ENCODE measurements at regions not wholly inside any gene's neighbourhood (a gene's known extent, or its start where the extent isn't known, plus 50 kb on each side); places are given as distances from the start of the nearest gene placed in this dataset.

GRCh38 chr20:11844691-11845090 lies 73.0 kb upstream of the BTBD3 start:
- no peak overlapping the region for H3K4me3 ChIP-seq (ENCODE audit: low read length in 2 of 2)
- no peak for DNase-seq (ENCODE audit: low read depth in 6 of 9, low spot score in 9 of 9)

GRCh38 chr20:11845340-11845739 lies 72.4 kb upstream of the BTBD3 start:
- H3K4me3 ChIP-seq (ENCODE audit: low read length in 2 of 2) = no peak overlapping the region
- H3K27ac ChIP-seq (ENCODE audit: low read depth in 1 of 2, low read length in 1 of 2) = no peak overlapping the region
- H3K36me3 ChIP-seq (ENCODE audit: control insufficient read depth in 2 of 2, insufficient read depth in 2 of 2, low read length in 1 of 2) = no peaks in the 10 kb centered on the region
- H3K9me3 ChIP-seq (ENCODE audit: control insufficient read depth in 2 of 2, insufficient read depth in 1 of 2, low read length in 1 of 2) = no peaks in the 10 kb centered on the region
- 98% methylated on average over 3 of the region's 3 CpGs for WGBS
- DNase-seq (ENCODE audit: low read depth in 6 of 9, low spot score in 9 of 9) = no peak
- no peaks in the 10 kb centered on the region for H3K27me3 ChIP-seq (ENCODE audit: control insufficient read depth in 2 of 2, insufficient read depth in 1 of 2, low read length in 1 of 2)
- H3K4me1 ChIP-seq (ENCODE audit: control insufficient read depth in 2 of 2, insufficient read depth in 2 of 2, low read length in 2 of 2) = no peaks in the 10 kb centered on the region

More at GRCh38 chr20:11844691-11845090, 73.0 kb upstream of the BTBD3 start:
- Histone ChIP-seq H3K27me3 (ENCODE audit: control insufficient read depth in 2 of 2, insufficient read depth in 1 of 2, low read length in 1 of 2) (no peaks in the 10 kb centered on the region), H3K27ac (ENCODE audit: low read depth in 1 of 2, low read length in 1 of 2) (no peak overlapping the region), H3K4me1 (ENCODE audit: control insufficient read depth in 2 of 2, insufficient read depth in 2 of 2, low read length in 2 of 2) (no peaks in the 10 kb centered on the region), H3K9me3 (ENCODE audit: control insufficient read depth in 2 of 2, insufficient read depth in 1 of 2, low read length in 1 of 2) (no peaks in the 10 kb centered on the region), H3K36me3 (ENCODE audit: control insufficient read depth in 2 of 2, insufficient read depth in 2 of 2, low read length in 1 of 2) (no peaks in the 10 kb centered on the region)

- WGBS = 89% methylated on average over 1 of the region's 1 CpG
- Histone ChIP-seq H3K4me3 (ENCODE audit: low read length in 2 of 2) (no peak overlapping the region), H3K36me3 (ENCODE audit: control insufficient read depth in 2 of 2, insufficient read depth in 2 of 2, low read length in 1 of 2) (no peaks in the 10 kb centered on the region), H3K9me3 (ENCODE audit: control insufficient read depth in 2 of 2, insufficient read depth in 1 of 2, low read length in 1 of 2) (no peaks in the 10 kb centered on the region), H3K27ac (ENCODE audit: low read depth in 1 of 2, low read length in 1 of 2) (no peak overlapping the region), H3K4me1 (ENCODE audit: control insufficient read depth in 2 of 2, insufficient read depth in 2 of 2, low read length in 2 of 2) (no peaks in the 10 kb centered on the region), H3K27me3 (ENCODE audit: control insufficient read depth in 2 of 2, insufficient read depth in 1 of 2, low read length in 1 of 2) (no peaks in the 10 kb centered on the region)
- no peak for DNase-seq (ENCODE audit: low read depth in 6 of 9, low spot score in 9 of 9)
Observed at GRCh38 chr20:11846131-11846530, 71.6 kb upstream of the BTBD3 start.

GRCh38 chr20:11847827-11848226 lies 69.9 kb upstream of the BTBD3 start:
- 94% methylated on average over 2 of the region's 2 CpGs for WGBS

GRCh38 chr20:11849270-11849915 lies 68.3 kb upstream of the BTBD3 start:
- Histone ChIP-seq H3K27me3 (ENCODE audit: control insufficient read depth in 2 of 2, insufficient read depth in 1 of 2, low read length in 1 of 2) (no peaks in the 10 kb centered on the region), H3K4me1 (ENCODE audit: control insufficient read depth in 2 of 2, insufficient read depth in 2 of 2, low read length in 2 of 2) (peaks cover 0 to 2% of the 10 kb centered on the region in 2 donors), H3K27ac (ENCODE audit: low read depth in 1 of 2, low read length in 1 of 2) (no peak overlapping the region), H3K9me3 (ENCODE audit: control insufficient read depth in 2 of 2, insufficient read depth in 1 of 2, low read length in 1 of 2) (no peaks in the 10 kb centered on the region), H3K36me3 (ENCODE audit: control insufficient read depth in 2 of 2, insufficient read depth in 2 of 2, low read length in 1 of 2) (no peaks in the 10 kb centered on the region), H3K4me3 (ENCODE audit: low read length in 2 of 2) (no peak overlapping the region)
- 93% methylated on average over 5 of the region's 5 CpGs for WGBS
- no peak for DNase-seq (ENCODE audit: low read depth in 6 of 9, low spot score in 9 of 9)

More at GRCh38 chr20:11847827-11848226, 69.9 kb upstream of the BTBD3 start:
- no peaks in the 10 kb centered on the region for H3K9me3 ChIP-seq (ENCODE audit: control insufficient read depth in 2 of 2, insufficient read depth in 1 of 2, low read length in 1 of 2)
- no peak overlapping the region for H3K27ac ChIP-seq (ENCODE audit: low read depth in 1 of 2, low read length in 1 of 2)
- peaks cover 0 to 2% of the 10 kb centered on the region in 2 donors for H3K4me1 ChIP-seq (ENCODE audit: control insufficient read depth in 2 of 2, insufficient read depth in 2 of 2, low read length in 2 of 2)
- no peaks in the 10 kb centered on the region for H3K36me3 ChIP-seq (ENCODE audit: control insufficient read depth in 2 of 2, insufficient read depth in 2 of 2, low read length in 1 of 2)
- H3K27me3 ChIP-seq (ENCODE audit: control insufficient read depth in 2 of 2, insufficient read depth in 1 of 2, low read length in 1 of 2) = no peaks in the 10 kb centered on the region
- no peak overlapping the region for H3K4me3 ChIP-seq (ENCODE audit: low read length in 2 of 2)
- no peak for DNase-seq (ENCODE audit: low read depth in 6 of 9, low spot score in 9 of 9)

GRCh38 chr20:11849976-11850670 lies 67.6 kb upstream of the BTBD3 start:
- Histone ChIP-seq H3K4me3 (ENCODE audit: low read length in 2 of 2) (no peak overlapping the region), H3K27ac (ENCODE audit: low read depth in 1 of 2, low read length in 1 of 2) (no peak overlapping the region), H3K36me3 (ENCODE audit: control insufficient read depth in 2 of 2, insufficient read depth in 2 of 2, low read length in 1 of 2) (no peaks in the 10 kb centered on the region), H3K9me3 (ENCODE audit: control insufficient read depth in 2 of 2, insufficient read depth in 1 of 2, low read length in 1 of 2) (no peaks in the 10 kb centered on the region), H3K4me1 (ENCODE audit: control insufficient read depth in 2 of 2, insufficient read depth in 2 of 2, low read length in 2 of 2) (peaks cover 0 to 2% of the 10 kb centered on the region in 2 donors), H3K27me3 (ENCODE audit: control insufficient read depth in 2 of 2, insufficient read depth in 1 of 2, low read length in 1 of 2) (no peaks in the 10 kb centered on the region)
- DNase-seq (ENCODE audit: low read depth in 6 of 9, low spot score in 9 of 9) = no peak
- WGBS = 95% methylated on average over 5 of the region's 5 CpGs

GRCh38 chr20:11850901-11851300 lies 66.8 kb upstream of the BTBD3 start:
- no peak for DNase-seq (ENCODE audit: low read depth in 6 of 9, low spot score in 9 of 9)
- Histone ChIP-seq H3K36me3 (ENCODE audit: control insufficient read depth in 2 of 2, insufficient read depth in 2 of 2, low read length in 1 of 2) (no peaks in the 10 kb centered on the region), H3K4me3 (ENCODE audit: low read length in 2 of 2) (no peak overlapping the region), H3K27me3 (ENCODE audit: control insufficient read depth in 2 of 2, insufficient read depth in 1 of 2, low read length in 1 of 2) (no peaks in the 10 kb centered on the region), H3K27ac (ENCODE audit: low read depth in 1 of 2, low read length in 1 of 2) (no peak overlapping the region), H3K4me1 (ENCODE audit: control insufficient read depth in 2 of 2, insufficient read depth in 2 of 2, low read length in 2 of 2) (peaks cover 0 to 2% of the 10 kb centered on the region in 2 donors), H3K9me3 (ENCODE audit: control insufficient read depth in 2 of 2, insufficient read depth in 1 of 2, low read length in 1 of 2) (no peaks in the 10 kb centered on the region)
- 62% methylated on average over 4 of the region's 4 CpGs for WGBS

- H3K4me3 ChIP-seq (ENCODE audit: low read length in 2 of 2) = no peak overlapping the region
- H3K36me3 ChIP-seq (ENCODE audit: control insufficient read depth in 2 of 2, insufficient read depth in 2 of 2, low read length in 1 of 2) = no peaks in the 10 kb centered on the region
- no peaks in the 10 kb centered on the region for H3K27me3 ChIP-seq (ENCODE audit: control insufficient read depth in 2 of 2, insufficient read depth in 1 of 2, low read length in 1 of 2)
- WGBS = 97% methylated on average over 1 of the region's 1 CpG
- no peak for DNase-seq (ENCODE audit: low read depth in 6 of 9, low spot score in 9 of 9)
- peaks cover 0 to 2% of the 10 kb centered on the region in 2 donors for H3K4me1 ChIP-seq (ENCODE audit: control insufficient read depth in 2 of 2, insufficient read depth in 2 of 2, low read length in 2 of 2)
- no peaks in the 10 kb centered on the region for H3K9me3 ChIP-seq (ENCODE audit: control insufficient read depth in 2 of 2, insufficient read depth in 1 of 2, low read length in 1 of 2)
- H3K27ac ChIP-seq (ENCODE audit: low read depth in 1 of 2, low read length in 1 of 2) = no peak overlapping the region
Observed at GRCh38 chr20:11851646-11852045, 66.0 kb upstream of the BTBD3 start.

- 96% methylated on average over 2 of the region's 2 CpGs for WGBS
Observed at GRCh38 chr20:11852189-11852588, 65.5 kb upstream of the BTBD3 start.

More at GRCh38 chr20:11852189-11852588, 65.5 kb upstream of the BTBD3 start:
- peaks cover 0 to 2% of the 10 kb centered on the region in 2 donors for H3K4me1 ChIP-seq (ENCODE audit: control insufficient read depth in 2 of 2, insufficient read depth in 2 of 2, low read length in 2 of 2)
- no peaks in the 10 kb centered on the region for H3K36me3 ChIP-seq (ENCODE audit: control insufficient read depth in 2 of 2, insufficient read depth in 2 of 2, low read length in 1 of 2)
- no peak overlapping the region for H3K4me3 ChIP-seq (ENCODE audit: low read length in 2 of 2)
- no peaks in the 10 kb centered on the region for H3K27me3 ChIP-seq (ENCODE audit: control insufficient read depth in 2 of 2, insufficient read depth in 1 of 2, low read length in 1 of 2)
- H3K9me3 ChIP-seq (ENCODE audit: control insufficient read depth in 2 of 2, insufficient read depth in 1 of 2, low read length in 1 of 2) = no peaks in the 10 kb centered on the region
- H3K27ac ChIP-seq (ENCODE audit: low read depth in 1 of 2, low read length in 1 of 2) = no peak overlapping the region
- DNase-seq (ENCODE audit: low read depth in 6 of 9, low spot score in 9 of 9) = no peak
